ENCODE measurements at regions not wholly inside any gene's neighbourhood (a gene's known extent, or its start where the extent isn't known, plus 50 kb on each side); places are given as distances from the start of the nearest gene placed in this dataset.

DNA sequence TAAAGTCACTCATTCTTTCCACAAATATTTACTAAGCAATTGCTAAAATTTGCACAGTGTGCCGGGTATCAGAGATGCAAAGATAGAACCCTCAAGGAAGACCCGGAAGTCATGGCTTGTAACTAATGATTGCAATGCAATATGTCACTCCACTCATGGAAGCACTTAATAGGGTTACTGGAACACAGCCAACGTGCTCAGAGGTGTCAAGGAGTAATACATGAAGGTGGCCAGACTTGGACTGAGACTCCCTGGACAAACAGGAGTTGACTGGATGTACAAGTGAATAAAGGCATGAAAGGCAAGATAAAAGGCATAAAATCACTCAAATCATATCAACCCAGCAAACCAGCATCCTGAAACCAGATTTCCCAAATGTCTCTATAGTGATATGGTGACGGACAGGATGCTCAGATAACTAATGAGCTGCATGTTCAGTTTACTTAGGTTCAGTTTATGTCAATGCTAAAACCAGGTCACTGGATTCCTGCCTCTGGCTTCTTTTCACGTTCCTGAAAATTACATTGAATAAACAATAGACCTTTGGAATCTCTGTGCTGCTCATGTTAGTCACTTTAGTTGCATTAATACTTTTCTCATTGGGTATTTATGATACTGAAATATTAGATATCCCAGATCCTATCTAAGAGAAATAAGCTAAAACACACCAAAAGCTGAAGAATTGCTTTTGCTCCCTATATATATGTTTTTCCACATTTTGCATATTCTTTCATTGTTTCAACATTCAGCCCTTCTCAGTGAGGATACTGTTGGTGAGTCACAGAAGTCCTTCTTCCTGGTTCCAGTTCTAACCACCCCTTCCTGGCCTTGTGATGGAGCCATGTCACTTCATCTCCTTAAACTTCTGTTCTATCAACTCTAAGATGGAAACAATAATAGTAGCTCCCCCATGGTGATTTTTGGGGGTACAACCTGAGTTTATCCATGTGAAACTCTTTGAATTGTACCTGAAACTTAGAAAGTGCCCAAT, 688.9 kb upstream of the ID2 start:
- DNase-seq: peak; percentile 49

- peak; percentile 77 for DNase-seq
These were observed 687.4 kb upstream of the ID2 start for GRCh38 chr2:7994397-7994951.

GRCh38 chr2:7997279-7997678, 684.6 kb upstream of the ID2 start:
- DNase-seq: no peak

GRCh38 chr2:7999683-8000476, 682.0 kb upstream of the ID2 start:
- no peak for DNase-seq

- no peak for DNase-seq
These were observed 681.0 kb upstream of the ID2 start for GRCh38 chr2:8000870-8001269.

DNA sequence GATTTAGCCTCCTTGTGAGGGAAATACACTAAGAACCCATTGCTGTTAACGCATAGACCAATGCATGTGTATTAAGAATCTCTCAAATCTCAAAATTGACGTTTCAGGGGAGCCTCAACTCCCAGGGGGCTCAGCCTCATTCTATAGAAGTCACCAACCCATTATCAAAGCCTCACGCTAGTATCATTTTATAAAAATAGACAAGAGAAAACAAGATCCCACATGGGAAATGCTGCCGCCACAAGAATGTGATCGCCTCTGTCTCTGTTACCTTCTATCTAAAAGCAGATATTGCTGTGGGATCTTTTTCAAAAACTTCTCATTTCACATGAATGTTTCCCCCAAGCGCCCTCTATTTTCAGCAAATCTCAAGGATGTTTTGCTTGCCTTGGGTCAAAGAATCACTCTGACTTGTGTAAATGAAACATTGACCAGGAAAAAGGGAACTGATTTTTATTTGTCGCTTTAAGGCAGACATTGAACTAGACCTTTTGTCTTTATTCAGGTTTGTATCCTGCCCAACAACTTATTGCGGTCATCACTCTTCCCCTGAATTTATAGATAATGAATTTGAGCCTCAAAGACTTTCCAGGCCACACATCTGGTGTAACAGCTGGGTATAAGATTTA, 679.0 kb upstream of the ID2 start:
- no peak for DNase-seq

GRCh38 chr2:8003462-8004075, 678.3 kb upstream of the ID2 start:
- no peak for DNase-seq

DNA sequence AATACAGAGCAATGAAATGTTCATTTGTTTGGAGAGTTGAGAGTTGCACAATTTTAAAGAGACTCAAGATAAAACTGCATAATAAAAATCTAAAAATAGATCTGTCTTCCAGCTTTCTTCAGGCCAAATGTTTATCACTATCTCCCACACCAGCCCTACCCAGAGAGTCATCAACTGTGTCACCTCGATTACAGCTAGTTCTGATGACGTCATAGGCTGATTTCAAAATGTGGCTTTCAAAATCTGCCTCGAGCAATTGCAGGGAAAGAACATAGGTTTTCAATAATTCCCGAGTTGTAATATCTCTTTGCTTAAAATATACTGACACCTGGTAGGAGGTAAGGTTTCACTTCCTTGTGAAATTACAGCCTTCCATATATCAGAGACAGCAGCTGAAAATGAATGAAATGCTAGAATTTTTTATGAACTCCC, 677.6 kb upstream of the ID2 start:
- DNase-seq: no peak

- DNase-seq: no peak
These were observed 675.7 kb upstream of the ID2 start for GRCh38 chr2:8006181-8006580.

DNA sequence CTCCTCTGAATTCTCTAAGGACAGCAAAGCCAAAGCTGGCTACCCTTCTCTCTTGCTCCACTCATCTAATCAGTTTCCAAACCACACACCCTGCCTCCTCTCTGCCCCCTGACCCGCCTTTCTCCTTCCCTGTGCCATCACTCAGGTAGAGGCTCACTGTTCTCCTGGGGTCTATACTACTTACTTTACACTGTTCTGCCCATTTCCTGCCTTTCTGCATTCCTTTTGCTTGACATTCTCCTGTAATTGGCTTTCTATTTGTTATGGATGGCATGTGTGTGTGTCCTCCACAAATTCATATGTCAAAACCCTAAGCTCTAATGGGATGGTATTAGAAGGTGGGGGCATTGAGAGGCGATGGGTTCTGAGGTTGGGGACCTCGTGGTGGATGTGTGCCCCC, 675.2 kb upstream of the ID2 start:
- no peak for DNase-seq

- no peak for DNase-seq
These were observed 672.8 kb upstream of the ID2 start for GRCh38 chr2:8009010-8009597.

GRCh38 chr2:8015848-8016600, 665.8 kb upstream of the ID2 start:
- no peak for DNase-seq

DNA sequence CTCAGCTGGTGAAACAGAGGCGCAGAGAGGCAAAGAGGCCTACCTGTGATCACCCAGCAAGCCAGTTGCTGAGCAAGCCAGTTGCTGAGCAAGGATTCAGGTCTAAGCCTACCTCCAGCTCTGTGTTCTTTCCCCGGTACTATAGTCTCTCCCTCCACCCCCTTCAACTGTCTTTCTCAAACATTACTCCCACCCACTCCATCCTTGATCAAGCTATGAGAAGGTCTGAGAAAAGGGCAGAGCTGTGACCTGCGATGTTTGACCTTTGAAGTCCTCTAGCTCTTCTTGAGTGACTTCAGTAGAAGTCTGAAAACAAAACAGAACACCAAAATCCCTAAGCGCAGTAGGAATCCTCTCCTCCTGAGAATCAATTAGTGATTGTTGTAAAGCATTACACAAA, 665.2 kb upstream of the ID2 start:
- no peak for DNase-seq

DNA sequence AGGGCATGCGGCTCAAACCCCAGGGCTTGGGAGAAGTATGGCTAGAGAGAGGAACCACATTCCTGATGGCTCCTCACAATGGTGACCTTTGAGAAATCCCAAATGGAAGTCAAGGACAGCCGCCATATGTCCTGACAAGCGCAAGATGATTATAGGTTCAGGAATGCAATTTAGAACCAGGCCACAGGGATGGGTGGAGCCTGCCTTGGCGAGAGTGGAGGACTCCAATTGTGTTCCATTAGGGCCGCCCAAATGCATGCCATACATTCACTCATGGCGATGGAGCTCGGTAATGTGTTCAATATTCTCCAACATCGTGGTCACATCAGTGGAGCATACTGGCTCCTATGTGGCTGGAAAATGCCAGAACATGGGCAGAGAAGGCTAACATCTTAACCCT, 662.9 kb upstream of the ID2 start:
- no peak for DNase-seq

GRCh38 chr2:8019934-8020333, 661.9 kb upstream of the ID2 start:
- DNase-seq: no peak

DNA sequence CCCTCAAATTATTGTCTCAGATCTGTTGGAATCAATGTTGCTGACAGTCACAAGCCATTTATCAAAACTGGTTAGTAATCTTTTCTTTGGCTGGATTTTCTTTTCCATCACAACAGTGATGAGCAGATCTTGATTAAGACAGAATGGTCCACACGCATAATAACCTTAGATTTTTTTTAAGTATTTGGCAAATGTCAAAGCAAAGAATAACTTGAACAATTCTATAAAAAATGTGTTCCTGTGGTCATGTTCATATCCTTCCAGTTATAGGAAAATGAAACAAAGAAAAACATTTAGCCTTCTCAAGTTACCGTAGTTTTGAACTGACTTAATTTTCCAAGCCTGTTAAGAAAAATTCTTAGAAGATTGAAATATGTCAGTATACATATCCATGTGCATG, 659.9 kb upstream of the ID2 start:
- no peak for DNase-seq

GRCh38 chr2:8022908-8023640, 658.8 kb upstream of the ID2 start:
- no peak for DNase-seq

DNA sequence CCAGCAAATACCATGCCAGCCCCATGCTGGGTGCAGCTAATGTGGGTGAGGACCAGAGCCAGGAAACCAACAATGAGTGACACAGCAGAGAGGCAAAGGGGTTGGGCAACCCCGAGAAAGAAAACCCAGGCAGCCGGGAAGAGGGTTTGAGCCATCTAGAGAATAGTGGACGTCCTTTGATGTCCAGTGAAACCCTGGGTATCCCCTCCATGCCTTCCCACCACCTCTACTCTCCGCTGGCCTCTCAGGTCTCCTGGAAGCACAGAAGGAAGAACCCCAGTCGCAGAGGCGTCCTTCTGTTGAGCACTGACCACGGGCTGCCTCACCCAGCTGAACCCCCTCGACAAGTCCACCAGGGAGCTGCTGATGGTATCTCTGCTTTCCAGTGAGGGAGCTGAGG, 657.4 kb upstream of the ID2 start:
- DNase-seq: no peak

- no peak for DNase-seq
These were observed 655.5 kb upstream of the ID2 start for GRCh38 chr2:8026381-8026780.

DNA sequence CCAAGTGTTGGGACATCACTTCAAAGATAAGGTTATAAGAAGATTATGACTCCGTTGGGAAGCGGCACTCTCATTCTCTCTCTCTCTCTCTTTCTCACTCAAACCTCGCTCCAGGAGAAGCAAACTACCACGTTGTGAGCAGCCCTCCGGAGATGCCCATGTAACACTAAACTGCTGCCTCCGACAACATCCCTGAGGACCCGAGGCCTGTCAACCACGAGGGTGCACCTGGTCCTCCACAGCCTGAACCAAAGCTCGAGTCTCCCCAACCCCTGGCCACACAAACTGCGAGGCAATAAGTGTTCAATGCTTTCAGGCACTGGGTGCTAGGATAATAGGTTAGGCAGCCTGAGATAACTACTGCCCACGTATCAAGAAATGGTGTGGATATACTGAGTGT, 654.5 kb upstream of the ID2 start:
- no peak for DNase-seq

DNA sequence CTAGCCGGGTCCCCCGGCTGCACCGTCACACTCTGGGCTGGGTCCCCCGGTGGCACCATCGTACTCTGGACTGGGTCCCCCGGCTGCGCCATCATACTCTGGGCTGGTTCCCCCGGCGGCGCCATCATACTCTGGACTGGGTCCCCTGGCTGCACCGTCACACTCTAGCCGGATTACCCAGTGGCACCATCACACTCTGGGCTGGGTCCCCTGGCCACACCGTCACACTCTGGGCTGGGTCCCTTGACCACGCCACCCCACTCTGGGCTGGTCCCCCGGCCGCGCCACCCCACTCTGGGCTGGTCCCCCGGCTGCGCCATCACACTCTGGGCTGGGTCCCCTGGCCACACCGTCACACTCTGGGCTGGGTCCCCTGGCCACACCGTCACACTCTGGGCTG, 653.8 kb upstream of the ID2 start:
- DNase-seq: no peak

Measured in NCI-H1105 (cell line).